IMR-90 (cell line): ENCODE measurements at regions not wholly inside any gene's neighbourhood (a gene's known extent, or its start where the extent isn't known, plus 50 kb on each side); places are given as distances from the start of the nearest gene placed in this dataset.

ENCODE experiments used
- ATAC-seq: fragments of 200-7000 bp; cut with Tn5 transposase; 2 replicates; pipeline ENCODE4 v1.9.1; 2020; ENCODE audit warnings: low read depth, mild to moderate bottlenecking, moderate library complexity
- BruUV-seq: library from RNA; stranded (reverse); fragments of 400-500 nt; replicated peaks from 2 replicates; lab custom pipeline; 2021; lab: Mats Ljungman, UMichigan
- CTCF ChIA-PET: fragments of 300-600 bp; formaldehyde crosslinking; extraction: SDS; loops from one replicate; lab custom pipeline; 2021; ENCODE audit warnings: antibody characterized with exemption; lab: Yijun Ruan, JAX
- POLR2A ChIA-PET: fragments of 300-600 bp; sonication (Branson Sonifier 250); formaldehyde crosslinking; loops from one replicate; lab custom pipeline; 2022; ENCODE audit warnings: antibody characterized with exemption; ENCODE audit not compliant: unreplicated experiment; lab: Charles Lee
- DNase-seq: peaks from one replicate; pipeline ENCODE4 v3.0.0; 2013
- H2AFZ ChIP-seq: replicated peaks from 2 replicates; pipeline ENCODE3; 2013; ENCODE audit warnings: low read length, mild to moderate bottlenecking; ENCODE audit not compliant: poor library complexity
- H2AK5ac ChIP-seq: 2 replicates; pipeline ENCODE4 v1.6.1; 2013; ENCODE audit warnings: low read depth, low read length, inconsistent platforms
- H2AK9ac ChIP-seq: replicated peaks from 2 replicates; pipeline ENCODE3; 2013; ENCODE audit warnings: mild to moderate bottlenecking, low read depth, low read length, moderate library complexity; ENCODE audit not compliant: poor library complexity
- H2BK120ac ChIP-seq: 2 replicates; pipeline ENCODE4 v1.6.1; 2013; ENCODE audit warnings: low read depth, low read length, inconsistent platforms
- H2BK15ac ChIP-seq: 3 replicates; pipeline ENCODE4 v1.6.1; 2013; ENCODE audit warnings: low read depth, low read length, inconsistent platforms
- H2BK20ac ChIP-seq: 2 replicates; pipeline ENCODE4 v1.6.1; 2013; ENCODE audit warnings: low read depth, mild to moderate bottlenecking, inconsistent platforms, low read length, moderate library complexity
- H2BK5ac ChIP-seq: 2 replicates; pipeline ENCODE4 v1.6.1; 2013; ENCODE audit warnings: mild to moderate bottlenecking, low read depth, low read length, inconsistent platforms; ENCODE audit not compliant: poor library complexity, severe bottlenecking
- H3K14ac ChIP-seq: replicated peaks from 2 replicates; pipeline ENCODE4 v1.6.1; 2013; ENCODE audit warnings: low read depth, low read length, inconsistent platforms
- H3K18ac ChIP-seq: 2 replicates; pipeline ENCODE4 v1.6.1; 2013; ENCODE audit warnings: low read depth, low read length, control low read depth
- H3K23ac ChIP-seq: 2 replicates; pipeline ENCODE4 v1.6.1; 2013; ENCODE audit warnings: low read depth, low read length, inconsistent platforms
- H3K27ac ChIP-seq: 2 replicates; pipeline ENCODE4 v1.5.1; 2013; ENCODE audit warnings: mild to moderate bottlenecking, control low read depth, low read length; ENCODE audit not compliant: insufficient read depth
- H3K27me3 ChIP-seq: 2 replicates; pipeline ENCODE4 v1.6.1; 2013; ENCODE audit warnings: low read length; ENCODE audit not compliant: control insufficient read depth, insufficient read depth
- H3K36me3 ChIP-seq: 2 replicates; pipeline ENCODE4 v1.6.1; 2013; ENCODE audit warnings: low read length, mixed read lengths; ENCODE audit not compliant: control insufficient read depth, insufficient read depth
- H3K4ac ChIP-seq: 2 replicates; pipeline ENCODE4 v1.6.1; 2013; ENCODE audit warnings: low read depth, low read length, inconsistent platforms
- H3K4me1 ChIP-seq: 2 replicates; pipeline ENCODE4 v1.6.1; 2013; ENCODE audit warnings: low read length, mixed read lengths; ENCODE audit not compliant: control insufficient read depth, insufficient read depth
- H3K4me2 ChIP-seq: 2 replicates; pipeline ENCODE4 v1.6.1; 2013; ENCODE audit warnings: low read depth, mild to moderate bottlenecking, control low read depth, low read length, moderate library complexity
- H3K4me3 ChIP-seq: 2 replicates; pipeline ENCODE4 v1.5.1; 2013; ENCODE audit warnings: low read depth, mild to moderate bottlenecking, control low read depth, low read length, moderate library complexity; ENCODE audit not compliant: insufficient read depth
- H3K56ac ChIP-seq: 2 replicates; pipeline ENCODE4 v1.6.1; 2013; ENCODE audit warnings: low read length, inconsistent platforms; ENCODE audit not compliant: insufficient read depth; ENCODE audit errors: extremely low read depth
- H3K79me1 ChIP-seq, 2 experiments: 2 replicates each; pipeline ENCODE4 v1.6.1; 2013; ENCODE audit warnings: low read length in 2 of 2, inconsistent platforms in 1 of 2, low read depth in 1 of 2
- H3K9ac ChIP-seq: 2 replicates; pipeline ENCODE4 v1.6.1; 2013; ENCODE audit warnings: low read depth, low read length, control low read depth
- H3K9me1 ChIP-seq: 2 replicates; pipeline ENCODE4 v1.6.1; 2013; ENCODE audit warnings: low read length, inconsistent platforms; ENCODE audit not compliant: insufficient read depth
- H3K9me3 ChIP-seq: 2 replicates; pipeline ENCODE4 v1.6.1; 2013; ENCODE audit warnings: low read length; ENCODE audit not compliant: control insufficient read depth, insufficient read depth
- H4K20me1 ChIP-seq: 2 replicates; pipeline ENCODE4 v1.6.1; 2013; ENCODE audit warnings: low read length, inconsistent platforms; ENCODE audit not compliant: insufficient read depth
- H4K5ac ChIP-seq: 2 replicates; pipeline ENCODE4 v1.6.1; 2013; ENCODE audit warnings: mild to moderate bottlenecking, low read depth, low read length, control low read depth
- H4K8ac ChIP-seq, 2 experiments: 2 replicates each; pipeline ENCODE4 v1.6.1; 2013; ENCODE audit warnings: low read depth in 2 of 2, low read length in 2 of 2, control low read depth in 1 of 2, inconsistent platforms in 1 of 2
- H4K91ac ChIP-seq: 2 replicates; pipeline ENCODE4 v1.6.1; 2013; ENCODE audit warnings: low read depth, low read length, inconsistent platforms; ENCODE audit not compliant: insufficient read depth
- CTCF ChIP-seq: conservative IDR thresholded peaks from 2 replicates; pipeline ENCODE4 v1.5.1; 2012; ENCODE audit warnings: mild to moderate bottlenecking, low read depth, low read length, improper control_type of control experiment
- MAZ ChIP-seq: IDR thresholded peaks from 2 replicates; pipeline ENCODE4 v1.6.1; 2012; ENCODE audit warnings: low read depth, mild to moderate bottlenecking, low read length, improper control_type of control experiment, moderate library complexity, borderline replicate concordance
- POLR2A ChIP-seq: IDR thresholded peaks from 2 replicates; pipeline ENCODE4 v1.6.1; 2012; ENCODE audit warnings: mild to moderate bottlenecking, low read depth, low read length
- USF2 ChIP-seq: fragments of 150-350 bp; IDR thresholded peaks from 2 replicates; pipeline ENCODE4 v1.6.1; 2017; ENCODE audit warnings: mild to moderate bottlenecking, antibody characterized with exemption, low read length, low read depth
- WGBS, 2 experiments: methylation state at CpG; one replicate each; pipeline versions ENCODE4 v1.1.5 to v1.1.7; 2013; ENCODE audit warnings: missing lambda C conversion rate in 2 of 2; ENCODE audit not compliant: insufficient read length in 1 of 2; ENCODE audit errors: extremely low coverage in 2 of 2; 5-methylcytosine and 5-hydroxymethylcytosine counted together
- dilution Hi-C: fragments of 300-500 bp; cut with HindIII; formaldehyde crosslinking; loops from one replicate; pipeline ENCODE4 v1.14.3; 2018; ENCODE audit warnings: low sequenced_read_pairs; ENCODE audit not compliant: unreplicated experiment
- in situ Hi-C: fragments of 300-500 bp; cut with MboI; formaldehyde crosslinking; loops from 3 replicates; pipeline ENCODE4 v1.14.3; 2019; ENCODE audit warnings: low sequenced_read_pairs, inconsistent platforms, mixed read lengths
- intact Hi-C: fragments of 100-400 bp; cut with micrococcal nuclease; formaldehyde crosslinking; loops from 2 replicates; pipeline ENCODE4 v1.10.0; 2022

GRCh38 chr2:41925712-41926111, 122.1 kb upstream of the PKDCC start:
- CTCF ChIA-PET: interaction anchor here (1.3 kb wide), 1 partner anchor 19 kb away, joined by 3 read pairs; no protein-coding TSS in a partner anchor
- POLR2A ChIA-PET: no interaction called here
- Histone ChIP-seq H3K9me3 (no peaks in the 10 kb centered on the region), H3K23ac (no peak overlapping the region), H4K5ac (no peak overlapping the region), H3K4me3 (no peak overlapping the region), H3K9ac (no peak overlapping the region), H4K20me1 (no peaks in the 10 kb centered on the region), H3K56ac (no peak overlapping the region), H3K18ac (no peak overlapping the region), H3K4me1 (peaks cover 7% of the 10 kb centered on the region; the same call in 1 of the 2 replicates), H3K79me1 (no peaks in the 10 kb centered on the region), H3K36me3 (no peaks in the 10 kb centered on the region), H2BK120ac (no peak overlapping the region), H3K27me3 (peaks cover 5% of the 10 kb centered on the region), H2BK20ac (no peak overlapping the region), H3K14ac (no peak overlapping the region), H2AK5ac (no peak overlapping the region), H2BK15ac (no peak overlapping the region), H2AFZ (no peak overlapping the region), H3K9me1 (no peaks in the 10 kb centered on the region; the same call in 1 of the 2 replicates), H3K27ac (no peak overlapping the region), H3K4me2 (no peak overlapping the region), H4K91ac (no peak overlapping the region), H2AK9ac (no peak overlapping the region), H3K4ac (no peak overlapping the region), H4K8ac (no peak overlapping the region), H2BK5ac (no peak overlapping the region)
- no TSS peak for BruUV-seq
- no peak for ATAC-seq
- no peak for DNase-seq
- intact Hi-C loops (no loop called here), dilution Hi-C loops (no loop called here), in situ Hi-C loops (no loop called here)
- 100% methylated on average over 1 of the region's 2 CpGs; no CpG with 5 or more reads in 1 of the 2 experiments for WGBS, 2 experiments
- no peak for TF ChIP-seq POLR2A
- TF ChIP-seq USF2: no peak
- TF ChIP-seq CTCF: no peak
- TF ChIP-seq MAZ: no peak
